ENCODE measurements at regions not wholly inside any gene's neighbourhood (a gene's known extent, or its start where the extent isn't known, plus 50 kb on each side); places are given as distances from the start of the nearest gene placed in this dataset.
"Not testable (repeated sequence)": the region's sequence is repeated elsewhere in the genome, so short reads cannot be mapped to it uniquely, and the experiment has no call there.

DNA sequence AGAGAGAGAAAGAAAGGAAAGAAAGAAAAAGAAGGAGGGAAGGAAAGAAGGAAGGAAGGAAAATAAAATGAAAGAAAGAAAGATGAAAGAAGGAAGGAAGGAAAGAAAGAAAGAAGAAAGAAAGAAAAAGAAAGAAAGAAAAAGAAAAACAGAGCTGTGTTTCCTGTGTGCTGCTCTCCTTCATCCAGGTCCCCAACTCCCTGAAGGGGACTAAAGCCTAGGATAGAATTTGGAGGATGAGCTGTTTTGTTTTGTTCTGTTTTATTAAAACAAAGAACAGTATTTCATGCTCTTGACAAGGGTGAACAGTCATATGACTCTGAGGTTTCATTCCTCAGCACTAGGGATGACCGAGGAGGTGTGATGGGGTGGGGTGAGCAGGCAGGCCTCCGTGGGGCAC, 164.8 kb upstream of the NDN start:
- no peak for DNase-seq

DNA sequence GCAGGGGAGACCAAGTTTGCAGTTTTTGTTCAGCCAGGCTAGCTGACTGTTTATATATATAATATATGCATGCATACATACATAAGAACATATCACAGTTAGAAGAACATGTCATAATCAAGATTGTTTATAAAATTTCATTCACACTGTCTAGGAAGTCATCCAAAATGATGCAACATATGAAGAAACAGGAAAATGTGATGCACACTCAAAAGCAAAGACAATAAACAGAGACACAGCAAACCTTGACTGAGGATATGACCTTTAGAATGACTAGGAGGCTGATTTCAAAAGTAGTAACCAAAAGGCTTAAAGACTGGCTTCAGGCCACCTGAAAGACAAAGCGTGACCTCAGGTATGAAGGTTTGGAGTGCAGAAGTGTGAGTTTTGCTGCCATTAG, 166.2 kb upstream of the NDN start:
- no peak for DNase-seq

DNA sequence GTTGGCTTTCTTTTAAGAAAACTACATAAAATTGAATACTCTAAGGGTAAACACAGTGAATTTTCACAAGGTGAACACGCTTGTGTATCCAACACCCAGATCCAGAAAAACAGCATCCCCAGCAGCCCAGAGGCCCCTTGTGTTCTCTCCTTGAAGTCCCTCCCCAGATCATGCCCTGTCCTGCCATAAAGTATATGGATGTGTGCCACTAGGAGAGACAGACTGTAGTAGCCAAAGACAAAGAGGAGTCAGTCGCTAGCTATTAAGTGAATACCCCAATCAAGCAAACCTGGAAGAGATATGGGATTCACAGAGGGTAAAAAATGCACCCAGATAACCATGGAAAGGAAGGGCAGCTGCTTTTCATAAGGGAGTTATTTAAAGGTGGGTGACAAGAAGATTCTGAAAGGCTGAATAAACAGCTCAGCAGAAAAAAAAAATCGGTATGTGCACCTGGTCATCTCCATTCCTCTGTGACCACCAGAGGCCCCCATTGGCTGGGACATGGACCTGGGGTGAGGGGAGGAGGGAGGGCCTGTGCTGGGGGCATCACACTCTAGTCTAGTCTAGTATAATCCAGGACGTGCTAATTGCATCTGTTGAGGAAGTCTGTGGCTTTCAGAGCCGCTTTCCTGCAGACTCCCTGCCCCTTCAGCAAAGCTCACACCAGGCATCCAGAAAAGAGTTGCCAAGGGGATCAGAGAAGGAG, 167.3 kb upstream of the NDN start:
- no peak for DNase-seq

DNA sequence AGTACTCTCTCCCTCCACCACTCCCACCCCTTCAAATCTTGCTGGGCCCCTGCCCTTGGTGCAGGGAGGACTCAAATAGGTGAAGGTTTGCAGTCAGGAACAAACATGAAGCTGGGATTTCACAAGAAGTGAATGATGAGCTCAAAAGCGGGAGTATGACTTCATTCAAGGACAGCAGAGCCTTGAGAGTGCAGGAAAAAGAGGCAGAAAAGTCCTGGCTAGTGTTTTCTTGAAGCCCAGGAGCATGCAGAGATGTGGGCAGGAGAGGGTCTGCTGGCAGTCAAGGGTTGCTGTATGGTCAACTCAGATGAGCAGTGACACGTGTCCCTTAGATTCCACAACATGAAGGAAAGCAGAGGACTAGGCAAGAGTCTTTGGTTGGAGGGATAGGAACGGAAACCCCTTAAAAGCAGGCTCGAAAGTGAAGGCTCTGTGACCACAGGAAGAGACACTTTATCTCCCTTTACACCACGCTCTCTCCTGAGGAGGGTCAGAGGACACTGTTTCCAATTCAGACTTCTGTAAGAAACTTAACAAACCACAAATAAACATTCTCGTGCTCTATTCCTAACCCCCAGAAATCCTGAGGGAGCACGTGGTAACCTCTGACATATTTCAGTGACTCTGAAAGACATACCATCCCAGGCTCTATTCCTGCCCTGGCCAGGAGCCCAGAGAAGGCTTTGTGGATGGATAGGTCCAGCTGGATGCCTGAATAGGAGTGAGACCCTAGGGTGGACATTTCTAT, 168.0 kb upstream of the NDN start:
- no peak for DNase-seq

DNA sequence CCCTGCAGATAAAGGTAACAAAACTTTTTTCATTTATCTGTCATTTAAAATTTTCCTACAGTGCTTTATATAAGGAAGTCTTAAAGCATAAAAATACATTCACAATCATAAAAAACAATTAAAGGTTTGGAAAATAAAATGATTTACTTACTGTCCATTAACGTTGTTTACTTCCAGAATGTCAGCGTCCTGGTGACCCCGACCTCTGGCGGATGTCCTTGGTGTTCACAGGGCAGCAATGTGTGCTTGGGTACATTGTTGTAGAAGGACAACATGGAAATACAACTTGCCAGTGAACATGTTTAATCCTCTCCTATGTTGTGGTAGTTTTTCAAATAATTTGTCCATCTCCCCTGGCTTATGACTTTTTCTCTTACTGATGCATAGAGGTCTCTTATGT, 168.8 kb upstream of the NDN start:
- DNase-seq, result no peak

DNA sequence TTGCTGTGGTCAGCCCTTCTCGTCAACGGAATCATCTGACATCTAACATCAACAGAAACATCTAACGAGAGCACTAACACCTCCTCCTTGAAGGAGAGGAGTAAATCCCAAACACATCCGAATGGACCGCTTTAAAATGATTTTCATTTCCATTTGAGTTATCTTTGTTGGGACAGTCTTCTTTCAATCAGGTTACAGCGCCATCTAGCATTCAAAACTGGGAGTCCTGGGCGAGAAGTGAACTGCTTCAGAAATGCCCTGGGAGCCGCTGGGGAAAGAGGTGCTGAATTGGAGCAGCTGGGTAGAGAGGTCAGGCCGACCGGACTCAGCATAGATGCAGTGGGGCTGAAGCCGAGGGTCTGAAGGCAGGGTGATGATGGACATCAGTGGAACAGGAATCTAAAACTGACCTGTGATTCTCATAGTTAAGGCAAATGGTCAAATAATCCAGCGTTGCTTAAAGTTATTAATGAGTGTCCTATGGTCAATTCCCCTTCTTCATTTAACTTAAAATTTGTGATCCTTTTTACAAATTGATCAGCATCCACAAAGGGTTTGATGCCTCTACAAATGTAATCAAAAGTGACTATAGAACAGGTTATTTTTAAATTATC, 170.0 kb upstream of the NDN start:
- peak in 1 of 2 experiments; percentile 3 for DNase-seq

DNA sequence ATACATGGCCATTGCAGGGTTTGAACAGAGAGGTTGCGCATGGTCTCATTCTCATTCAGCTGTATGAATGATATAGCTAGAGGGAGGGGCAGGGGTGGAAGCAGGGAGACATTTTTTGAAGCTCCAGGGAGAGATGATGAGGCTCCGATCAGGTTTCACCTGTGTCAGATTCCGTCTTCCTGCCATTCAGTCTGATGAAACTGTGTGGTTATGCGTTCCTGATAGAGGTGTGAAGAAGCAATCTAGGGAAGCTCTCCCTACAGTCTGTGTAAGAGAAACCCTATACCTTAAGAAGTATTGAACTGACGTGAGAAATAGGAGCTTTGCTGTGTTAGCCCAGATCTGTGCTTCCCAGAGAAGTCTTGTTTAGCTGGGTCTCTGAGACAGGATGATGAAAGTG, 171.9 kb upstream of the NDN start:
- DNase-seq, result no peak

DNA sequence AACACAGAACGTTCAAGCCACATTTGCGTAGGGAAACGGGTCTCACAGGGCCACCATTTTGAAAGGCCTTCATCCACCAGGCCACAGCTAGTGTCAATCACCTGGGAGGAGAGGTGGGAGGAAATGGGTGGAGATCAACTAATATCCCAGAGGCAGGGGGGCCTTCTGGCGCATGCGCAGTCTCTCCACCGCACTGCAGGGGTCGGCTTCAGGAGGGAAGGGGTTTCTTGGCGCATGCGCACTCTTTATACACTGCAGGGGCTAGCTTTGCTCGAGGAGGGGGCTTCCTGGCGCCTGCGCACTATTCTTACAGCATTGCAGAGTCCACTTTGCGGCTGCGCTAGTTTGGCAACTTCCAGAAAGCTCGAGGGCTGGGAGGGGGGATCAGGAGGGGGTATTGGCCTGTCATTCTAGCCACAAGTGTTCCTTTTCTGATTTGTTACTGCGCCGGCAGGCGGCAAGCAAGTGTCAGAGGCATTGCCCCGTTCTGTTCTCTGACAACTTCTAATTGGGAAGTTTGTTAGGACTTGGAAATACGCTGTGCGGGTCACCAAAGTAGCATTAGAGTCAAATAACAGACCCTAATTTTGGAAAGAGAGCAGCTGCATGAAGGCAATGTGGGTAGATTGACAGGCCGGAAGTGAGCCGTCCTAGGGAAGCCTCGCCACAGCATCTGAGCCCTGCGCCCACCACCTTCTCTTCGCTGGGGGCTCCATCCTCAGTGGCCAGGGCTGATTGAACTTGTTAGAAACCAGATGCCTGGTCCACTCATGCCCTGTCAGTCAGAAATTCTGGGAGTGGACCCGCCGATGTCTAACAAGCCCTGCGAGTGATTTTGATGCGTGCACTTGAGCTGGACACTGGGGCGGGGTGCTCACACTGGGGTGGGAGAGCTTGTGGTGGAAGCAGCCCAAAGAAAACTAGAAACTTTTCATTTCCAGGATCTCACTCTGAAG, 173.5 kb upstream of the NDN start:
- no peak for DNase-seq

DNA sequence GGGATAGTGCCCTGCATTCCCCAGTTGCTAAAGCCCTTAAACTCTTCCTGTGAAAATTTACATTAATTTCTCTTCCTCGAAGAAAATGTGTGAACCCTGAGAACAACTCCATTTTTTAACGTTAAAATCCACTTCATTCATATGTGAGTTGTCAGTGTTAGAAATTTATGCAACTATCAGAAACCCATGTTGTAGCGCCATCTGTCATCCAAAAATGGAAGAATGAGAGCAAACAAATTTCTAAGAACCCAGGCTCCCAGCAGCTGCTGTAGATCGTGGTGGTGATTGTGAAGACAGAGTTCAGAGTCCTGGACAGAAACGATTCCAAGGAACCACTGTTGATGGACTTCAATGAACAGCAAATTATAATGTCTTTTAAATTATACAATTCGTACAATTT, 179.7 kb upstream of the NDN start:
- DNase-seq, result no peak

DNA sequence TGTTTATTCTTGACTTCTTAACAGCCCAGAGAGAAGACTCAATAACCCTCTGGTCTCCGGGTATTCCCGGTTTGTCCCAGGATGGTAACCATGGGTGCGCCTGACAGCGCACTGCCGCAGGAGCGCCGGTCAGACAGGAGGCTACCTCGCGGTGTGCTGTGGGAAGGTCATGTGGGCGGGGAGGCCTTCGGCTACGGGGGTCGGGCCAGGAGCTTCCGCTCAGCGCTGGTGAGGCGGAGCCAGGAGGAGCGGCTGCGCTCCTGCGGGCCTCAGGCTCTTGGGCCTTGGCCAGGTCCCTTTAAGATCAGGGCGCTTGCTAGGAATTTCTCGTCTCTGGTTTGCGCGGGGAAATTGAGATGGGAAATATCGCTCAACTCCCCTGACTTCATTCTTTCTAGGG, 182.3 kb upstream of the NDN start:
- DNase-seq, result no peak

DNA sequence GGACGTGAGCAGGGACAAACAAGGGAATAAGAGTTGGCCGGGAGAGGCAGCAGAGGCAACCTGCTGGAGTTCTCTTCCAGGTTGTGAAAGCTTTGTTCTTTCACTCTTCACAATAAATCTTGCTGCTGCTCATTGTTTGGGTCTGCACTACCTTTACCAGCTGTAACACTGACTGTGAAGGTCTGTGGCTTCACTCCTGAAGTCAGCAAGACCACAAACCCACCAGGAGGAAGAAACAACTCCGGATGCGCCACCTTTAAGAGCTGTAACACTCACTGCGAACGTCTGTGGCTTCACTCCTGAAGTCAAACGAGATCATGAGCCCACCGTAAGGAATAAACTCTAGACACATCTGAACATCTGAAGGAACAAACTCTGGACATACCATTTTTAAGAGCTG, 186.5 kb upstream of the NDN start:
- DNase-seq, result not testable (repeated sequence)

DNA sequence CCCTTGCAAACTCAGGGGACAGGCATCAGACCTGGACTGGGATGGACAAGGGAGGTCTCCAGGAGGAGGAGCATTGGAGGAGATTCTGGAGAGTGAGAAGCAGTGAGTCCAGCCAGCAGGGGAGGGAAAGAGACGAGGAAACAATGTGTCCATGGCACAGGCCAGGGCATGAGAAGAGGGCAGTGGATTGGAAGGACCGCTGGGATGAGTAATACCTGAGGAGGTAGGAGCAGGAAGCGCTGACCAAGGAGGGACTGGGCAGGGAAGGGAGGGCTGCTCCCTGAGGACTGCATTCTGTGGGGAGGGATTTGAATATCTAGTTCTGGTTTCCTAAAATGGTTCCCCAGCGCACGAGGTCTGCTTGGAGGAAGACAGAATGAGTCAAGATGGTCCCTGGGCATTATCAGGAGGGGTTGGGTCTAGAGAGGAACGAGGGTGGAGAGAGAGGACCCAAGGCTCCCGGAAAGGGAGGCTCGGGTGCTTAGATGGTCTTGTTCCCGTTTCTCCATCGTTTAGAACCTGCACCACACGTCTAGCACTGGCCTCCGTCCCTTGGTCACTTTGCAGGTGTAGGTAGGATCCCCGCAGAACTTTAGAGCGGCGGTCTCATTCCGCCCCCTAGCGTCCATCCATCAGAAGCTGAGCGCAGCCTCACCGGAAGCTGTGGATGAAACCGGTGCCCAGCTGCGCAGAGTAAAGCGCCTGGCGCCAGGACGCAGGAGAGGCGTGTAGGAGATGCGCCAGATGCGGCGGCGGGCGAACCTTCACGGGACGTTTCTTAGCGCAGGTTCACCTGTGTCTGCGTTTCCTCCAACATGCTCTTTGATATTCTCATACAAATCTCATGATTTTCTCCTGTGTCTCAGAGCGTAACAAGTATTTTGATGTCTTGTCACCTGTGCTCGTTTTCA, 190.7 kb upstream of the NDN start:
- DNase-seq, result peak; percentile 44 to 50

DNA sequence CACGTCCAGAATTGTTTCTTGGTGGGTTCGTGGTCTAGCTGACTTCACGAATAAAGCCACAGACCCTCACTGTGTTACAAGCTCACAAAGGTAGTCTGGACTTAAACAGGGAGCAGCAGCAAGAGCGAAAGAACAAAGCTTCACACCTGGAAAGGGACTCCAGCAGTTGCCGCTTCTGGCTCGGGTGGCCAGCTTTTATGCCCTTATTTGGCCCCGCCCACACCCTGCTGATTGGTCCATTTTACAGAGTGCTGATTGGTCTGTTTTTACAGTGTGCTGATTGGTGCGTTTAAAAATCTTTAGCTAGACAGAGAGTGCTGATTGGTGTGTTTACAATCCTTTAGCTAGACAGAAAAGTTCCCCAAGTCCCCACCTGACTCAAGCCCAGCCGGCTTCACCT, 194.2 kb upstream of the NDN start:
- no peak for DNase-seq

DNA sequence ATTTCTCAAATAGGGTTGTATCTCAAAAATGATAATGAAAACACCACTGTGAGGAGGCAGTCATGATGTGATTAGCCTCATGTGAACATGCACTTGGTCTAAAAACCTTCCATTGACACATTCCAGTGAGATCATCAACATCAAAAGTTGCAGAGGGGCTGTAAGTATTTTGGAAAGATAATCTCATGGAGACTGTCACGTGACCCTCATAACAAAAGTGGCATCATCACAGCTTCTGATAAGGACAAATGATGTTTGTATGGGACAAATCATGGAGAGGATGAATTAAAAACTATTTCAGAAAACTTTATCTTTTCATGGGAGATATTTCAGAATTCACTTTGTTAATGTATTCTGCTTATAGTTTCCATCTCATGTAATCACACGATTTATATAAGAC, 203.1 kb upstream of the NDN start:
- no peak for DNase-seq

DNA sequence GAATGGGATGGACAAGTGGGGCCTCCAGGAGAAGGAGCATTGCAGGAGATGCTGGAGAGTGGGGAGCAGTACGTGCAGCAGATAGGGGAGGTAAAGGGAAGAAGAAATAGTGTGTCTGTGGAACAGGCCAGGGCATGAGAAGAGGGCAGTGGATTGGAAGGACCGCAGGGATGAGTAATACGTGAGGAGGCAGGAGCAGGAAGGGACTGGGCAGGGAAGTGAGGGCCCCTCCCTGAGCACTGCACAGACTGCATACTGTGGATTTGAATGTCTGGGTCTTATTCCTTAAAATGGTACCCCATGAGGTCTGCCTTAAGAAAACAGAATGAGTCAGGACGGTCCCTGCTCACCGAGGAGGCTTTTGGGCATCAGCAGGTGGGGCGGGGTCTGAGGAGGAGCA, 210.0 kb upstream of the NDN start:
- DNase-seq, result no peak

DNA sequence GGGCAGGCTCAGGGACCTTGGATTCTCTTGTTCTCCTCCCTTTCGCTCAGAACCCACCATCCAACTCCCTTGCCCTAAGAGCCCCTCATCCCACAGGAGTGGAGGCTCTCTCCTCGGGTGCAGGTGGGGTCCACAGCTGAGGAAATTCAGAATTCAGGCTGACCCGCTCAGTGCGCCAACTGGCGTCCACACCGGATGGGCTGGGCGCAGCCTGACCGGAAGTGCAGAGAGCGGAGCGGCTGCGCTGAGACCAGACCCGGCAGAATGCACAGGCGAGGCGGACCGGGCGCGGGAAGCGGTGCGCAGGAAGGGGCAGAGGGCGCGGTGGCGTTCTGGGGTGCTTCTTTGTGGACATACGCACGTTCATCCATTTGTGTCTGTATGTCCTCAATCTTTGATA, 210.4 kb upstream of the NDN start:
- DNase-seq, result no peak

DNA sequence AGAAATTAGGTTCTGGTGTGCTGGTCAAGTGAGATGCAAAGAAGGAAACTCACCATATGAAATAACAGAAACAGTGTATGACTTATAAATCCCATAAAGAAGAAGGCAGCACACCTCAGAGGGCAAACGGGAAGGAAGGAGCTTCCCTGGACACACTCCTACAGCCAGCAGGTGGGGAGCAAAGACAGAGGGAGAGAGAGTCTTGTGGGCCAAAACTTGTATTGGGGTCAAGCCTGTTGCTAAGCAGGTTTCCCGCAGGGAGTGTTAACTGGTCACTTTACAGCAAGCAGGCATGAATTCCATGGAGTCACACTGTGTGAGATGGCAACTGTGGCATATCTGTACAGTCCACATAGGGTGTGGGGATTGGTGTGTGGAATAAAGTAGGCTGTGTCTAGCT, 222.9 kb upstream of the NDN start:
- no peak for DNase-seq

DNA sequence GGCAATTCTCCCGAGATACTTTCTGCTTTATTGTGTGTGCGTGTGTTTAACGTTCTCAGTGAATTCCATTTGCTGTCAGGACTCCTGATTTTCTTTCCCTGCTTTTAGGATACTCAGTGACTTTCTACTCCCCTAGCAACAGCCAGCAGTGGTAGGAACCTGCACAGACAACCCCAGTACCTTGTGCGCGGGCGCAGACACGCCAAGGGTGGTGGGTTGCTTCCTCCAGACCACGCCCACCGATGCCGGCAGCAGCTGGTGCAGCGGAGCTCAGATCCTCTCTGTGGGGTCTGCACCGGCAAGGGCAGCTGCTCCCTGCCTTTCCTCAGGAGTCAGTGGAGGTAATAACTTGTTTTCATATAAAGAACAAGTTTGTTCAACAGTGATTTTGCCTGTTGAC, 225.1 kb upstream of the NDN start:
- DNase-seq, result no peak

DNA sequence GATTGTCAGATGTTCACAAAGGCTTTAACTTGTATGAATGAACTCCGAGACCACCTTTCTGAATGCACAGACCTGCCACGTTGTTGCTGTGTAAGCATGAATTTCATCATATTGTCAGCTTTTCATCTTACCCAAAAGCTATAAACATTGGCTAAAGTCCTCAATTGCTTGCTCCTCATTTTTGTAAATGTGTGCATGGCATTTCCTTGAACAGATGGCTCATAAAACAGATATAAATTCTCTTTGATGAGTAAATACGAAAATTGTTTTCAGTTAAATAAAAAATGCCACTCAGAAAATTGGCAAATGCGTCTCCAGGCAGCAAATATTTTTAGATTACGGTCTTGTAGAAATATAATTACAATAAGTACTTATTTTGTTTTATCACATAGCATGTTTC, 226.0 kb upstream of the NDN start:
- DNase-seq, result no peak

DNA sequence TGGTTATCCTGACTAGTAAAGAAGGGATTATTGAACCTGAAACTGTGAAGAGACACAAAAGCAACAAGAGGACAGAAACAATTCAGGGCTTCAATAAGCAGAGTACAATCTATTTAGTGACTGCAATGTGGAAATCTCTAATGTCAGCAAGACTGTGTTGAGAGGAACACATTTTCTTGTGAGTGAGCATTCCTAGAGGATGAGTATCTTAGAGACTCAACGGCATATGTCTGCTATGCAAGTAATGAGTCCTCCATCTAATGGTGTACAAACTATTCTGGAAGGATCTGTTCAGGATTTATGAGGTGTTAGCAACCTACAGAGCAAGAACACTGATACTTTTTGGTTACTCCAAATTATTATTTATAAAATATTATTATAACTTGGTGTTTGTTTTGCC, 226.5 kb upstream of the NDN start:
- no peak for DNase-seq

DNA sequence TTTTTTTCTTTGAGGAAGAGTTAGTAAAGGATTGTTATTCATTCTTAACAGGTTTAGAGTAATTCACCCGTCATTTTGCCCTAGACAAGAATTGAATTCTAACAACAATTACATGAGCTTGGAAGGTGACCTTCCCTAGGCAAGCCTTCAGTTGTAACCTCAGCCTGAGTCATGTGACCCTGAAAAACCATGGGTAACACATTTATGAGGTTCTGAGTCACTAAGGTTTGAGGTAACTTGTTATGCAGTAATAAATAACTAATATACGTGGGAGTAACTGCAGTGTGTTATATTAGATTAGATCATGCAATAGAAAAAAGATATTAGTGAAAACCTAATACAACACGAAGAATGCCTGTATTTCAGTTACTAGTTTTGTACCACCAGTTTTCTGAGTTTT, 237.6 kb upstream of the NDN start:
- DNase-seq, result no peak

DNA sequence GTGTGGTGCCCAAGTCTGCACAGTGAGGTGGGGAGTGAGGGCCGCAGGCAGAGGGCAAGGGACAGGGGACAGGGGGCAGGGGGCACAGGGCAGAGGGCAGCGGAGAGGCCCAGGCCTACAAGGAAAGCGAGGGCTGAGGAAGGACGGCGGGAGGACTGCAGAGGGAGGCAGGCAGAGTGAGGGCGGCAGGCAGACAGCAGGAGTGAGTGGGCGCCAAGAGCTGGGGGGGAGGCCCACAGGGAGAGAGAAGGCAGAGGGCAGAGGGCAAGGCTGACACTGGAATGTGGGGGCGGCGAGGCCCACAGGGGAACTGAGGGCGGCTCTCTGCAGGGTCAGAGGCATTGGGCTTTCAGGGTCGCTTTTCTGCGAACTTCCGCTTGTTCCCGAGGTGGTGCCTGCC, 267.8 kb upstream of the NDN start:
- no peak for DNase-seq
